A673 (cell line): ENCODE measurements at regions not wholly inside any gene's neighbourhood (a gene's known extent, or its start where the extent isn't known, plus 50 kb on each side); places are given as distances from the start of the nearest gene placed in this dataset.

Experiments
- EZH2 ChIP-seq: fragments of 200-600 bp; sonication (generic); IDR thresholded peaks from 2 replicates; pipeline ENCODE4 v1.6.1; 2017; ENCODE audit warnings: borderline replicate concordance, low read depth, mild to moderate bottlenecking, mixed read lengths, antibody characterized with exemption, low read length; ENCODE audit not compliant: poor library complexity, severe bottlenecking
- TF ChIP-seq, protein P1 (sequence below): fragments of 300-800, 200-600 bp; sonication (generic); conservative IDR thresholded peaks from 2 replicates; pipeline ENCODE4 v1.5.1; 2017; ENCODE audit warnings: low read depth, mild to moderate bottlenecking, antibody characterized with exemption, low read length, moderate library complexity, mixed read lengths

GRCh38 chr12:124218243-124218560, 76.7 kb upstream of the RFLNA start:
- TF ChIP-seq, protein P1, sequence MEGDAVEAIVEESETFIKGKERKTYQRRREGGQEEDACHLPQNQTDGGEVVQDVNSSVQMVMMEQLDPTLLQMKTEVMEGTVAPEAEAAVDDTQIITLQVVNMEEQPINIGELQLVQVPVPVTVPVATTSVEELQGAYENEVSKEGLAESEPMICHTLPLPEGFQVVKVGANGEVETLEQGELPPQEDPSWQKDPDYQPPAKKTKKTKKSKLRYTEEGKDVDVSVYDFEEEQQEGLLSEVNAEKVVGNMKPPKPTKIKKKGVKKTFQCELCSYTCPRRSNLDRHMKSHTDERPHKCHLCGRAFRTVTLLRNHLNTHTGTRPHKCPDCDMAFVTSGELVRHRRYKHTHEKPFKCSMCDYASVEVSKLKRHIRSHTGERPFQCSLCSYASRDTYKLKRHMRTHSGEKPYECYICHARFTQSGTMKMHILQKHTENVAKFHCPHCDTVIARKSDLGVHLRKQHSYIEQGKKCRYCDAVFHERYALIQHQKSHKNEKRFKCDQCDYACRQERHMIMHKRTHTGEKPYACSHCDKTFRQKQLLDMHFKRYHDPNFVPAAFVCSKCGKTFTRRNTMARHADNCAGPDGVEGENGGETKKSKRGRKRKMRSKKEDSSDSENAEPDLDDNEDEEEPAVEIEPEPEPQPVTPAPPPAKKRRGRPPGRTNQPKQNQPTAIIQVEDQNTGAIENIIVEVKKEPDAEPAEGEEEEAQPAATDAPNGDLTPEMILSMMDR = no peak
- TF ChIP-seq EZH2 = no peak
